HG03095 (cell line): ENCODE measurements at regions not wholly inside any gene's neighbourhood (a gene's known extent, or its start where the extent isn't known, plus 50 kb on each side); places are given as distances from the start of the nearest gene placed in this dataset.

Experiments used
- ATAC-seq: cut with Tn5 transposase; IDR thresholded peaks from one replicate; pipeline ENCODE4 v1.9.1; 2021; ENCODE audit warnings: moderate library complexity; ENCODE audit not compliant: unreplicated experiment

GRCh38 chr4:135325264-135325663, 1123.7 kb upstream of the PABPC4L start:
- no peak for ATAC-seq

- ATAC-seq = no peak
Observed at GRCh38 chr4:135319685-135320084, 1118.1 kb upstream of the PABPC4L start.

- no peak for ATAC-seq
Observed at GRCh38 chr4:135316266-135316779, 1114.7 kb upstream of the PABPC4L start.

GRCh38 chr4:135290136-135290535, 1088.5 kb upstream of the PABPC4L start:
- ATAC-seq = no peak

DNA sequence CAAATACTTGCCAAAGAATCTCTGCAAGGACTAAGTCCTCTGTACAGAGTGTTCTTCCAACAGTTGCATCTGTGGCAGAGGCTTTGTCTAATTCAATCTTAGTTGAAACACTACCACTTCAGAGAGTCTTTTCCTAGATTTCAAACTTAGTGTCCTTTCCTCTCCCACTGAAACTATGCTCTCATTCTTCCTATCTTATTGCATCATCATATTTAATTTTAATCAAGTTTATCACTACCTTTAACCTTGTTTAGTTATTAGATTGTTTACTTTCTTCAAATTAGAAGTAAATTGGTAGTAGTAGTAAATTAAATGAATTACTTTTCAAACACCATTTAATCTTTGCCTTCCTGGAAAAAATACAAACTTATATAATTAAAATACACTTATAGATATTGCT, 1082.3 kb upstream of the PABPC4L start:
- ATAC-seq = no peak

- ATAC-seq = no peak
Observed at GRCh38 chr4:135282676-135283075, 1081.1 kb upstream of the PABPC4L start.

GRCh38 chr4:135281230-135281629, 1079.6 kb upstream of the PABPC4L start:
- no peak for ATAC-seq

DNA sequence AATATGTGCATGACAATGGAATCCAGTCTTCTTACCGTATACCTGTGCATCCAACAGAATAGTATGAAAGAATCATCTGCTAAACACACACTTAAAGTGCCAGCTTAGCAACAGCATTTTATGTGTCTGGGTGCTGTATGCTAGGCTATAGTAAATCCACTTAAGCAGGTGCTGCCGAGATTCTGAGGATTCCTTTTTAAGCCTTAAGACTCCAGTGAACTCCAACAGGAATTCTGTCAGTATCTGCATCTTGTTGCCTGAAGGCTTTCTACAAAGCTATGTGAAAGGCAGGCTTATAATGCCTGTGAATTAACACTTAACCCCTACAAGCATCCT, 1076.4 kb upstream of the PABPC4L start:
- no peak for ATAC-seq

- ATAC-seq = no peak
Observed at GRCh38 chr4:135277068-135277979, 1075.7 kb upstream of the PABPC4L start.

DNA sequence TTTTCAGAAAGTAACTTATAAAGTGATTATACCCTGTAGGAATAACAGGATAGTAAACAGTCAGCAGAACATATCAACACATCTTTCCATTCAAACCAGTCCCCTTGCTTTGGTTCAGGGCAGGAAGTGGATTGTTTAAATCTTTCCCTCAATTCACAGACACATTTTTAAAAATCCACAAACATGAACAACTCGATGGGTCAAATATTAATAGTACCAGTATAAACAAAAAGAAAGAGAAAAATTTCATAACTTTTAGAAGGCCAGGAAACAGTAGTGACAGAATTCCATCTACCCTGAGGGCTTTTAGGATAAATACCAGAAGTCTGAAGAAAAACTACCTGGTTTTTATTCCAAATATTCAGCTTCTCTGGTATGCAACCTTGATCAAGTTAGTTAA, 1072.8 kb upstream of the PABPC4L start:
- no peak for ATAC-seq

GRCh38 chr4:135269125-135269890, 1067.7 kb upstream of the PABPC4L start:
- ATAC-seq = peak; percentile 84

GRCh38 chr4:135268369-135268768, 1066.8 kb upstream of the PABPC4L start:
- no peak for ATAC-seq

DNA sequence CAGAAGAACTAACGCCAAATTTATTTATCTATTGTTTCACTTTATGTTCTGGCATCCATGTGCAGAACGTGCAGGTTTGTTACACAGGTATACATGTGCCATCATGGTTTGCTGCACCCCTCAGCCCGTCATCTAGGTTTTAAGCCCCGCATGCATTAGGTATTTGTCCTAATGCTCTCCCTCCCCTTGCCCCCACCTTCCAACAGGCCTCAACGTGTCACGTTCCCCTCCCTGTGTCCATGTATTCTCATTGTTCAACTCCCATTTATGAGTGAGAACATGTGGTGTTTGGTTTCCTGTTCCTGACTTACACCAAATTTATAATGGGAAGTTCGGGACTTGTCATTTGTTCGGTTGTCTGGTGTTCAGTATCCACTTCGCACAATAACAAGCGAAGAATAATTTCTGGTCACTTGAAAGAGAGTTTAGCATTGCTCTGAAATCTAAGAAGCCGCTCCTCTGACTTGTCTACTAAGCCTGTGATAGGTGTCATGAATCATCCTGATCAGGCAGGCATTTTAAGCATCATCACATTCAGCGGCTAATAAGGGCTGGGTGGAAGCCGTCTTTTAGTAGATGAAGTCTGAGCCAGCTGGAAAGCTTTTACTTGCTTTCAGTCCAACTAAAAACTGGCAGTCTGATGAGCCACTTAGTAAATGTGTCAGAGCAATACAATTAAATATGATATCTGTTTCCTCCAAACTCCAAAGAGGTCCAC, 1065.7 kb upstream of the PABPC4L start:
- ATAC-seq = no peak

DNA sequence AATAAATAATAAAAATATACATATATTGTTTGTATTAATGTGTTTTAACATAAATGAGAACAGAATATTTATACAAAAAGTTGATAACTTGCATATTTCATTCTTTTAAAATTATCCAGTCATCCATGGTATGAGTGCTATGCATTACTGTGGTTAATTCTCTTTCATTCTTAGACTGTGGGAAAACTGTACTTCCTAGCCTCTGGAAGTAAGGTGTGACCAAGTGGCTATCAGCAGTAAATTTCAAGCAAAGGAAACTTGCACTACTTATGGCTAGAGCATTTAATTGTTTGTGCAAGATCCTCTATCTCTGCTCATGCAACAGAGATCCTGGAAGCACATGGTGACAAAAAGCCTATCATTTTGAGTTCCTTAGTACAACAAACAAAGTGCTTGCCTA, 1054.5 kb upstream of the PABPC4L start:
- no peak for ATAC-seq

- no peak for ATAC-seq
Observed at GRCh38 chr4:135250040-135250439, 1048.5 kb upstream of the PABPC4L start.

DNA sequence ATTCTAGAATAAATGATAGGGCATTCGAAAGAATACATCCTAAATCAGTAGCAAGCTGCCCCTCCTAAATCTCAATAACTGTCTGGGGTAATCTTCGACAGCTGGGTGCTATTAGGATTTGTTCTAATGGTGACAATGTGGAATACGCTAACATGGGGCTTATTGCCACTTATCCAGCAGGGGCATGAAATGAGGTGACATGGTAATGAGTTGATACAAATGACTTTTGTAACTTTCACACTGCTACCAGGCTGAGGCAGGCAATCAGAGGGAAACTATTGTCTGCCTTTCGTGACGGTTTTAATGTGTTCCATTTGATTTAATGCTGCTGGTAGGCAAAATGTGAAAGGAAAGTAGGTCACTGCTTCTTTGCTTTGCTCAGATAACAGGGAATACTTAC, 1047.4 kb upstream of the PABPC4L start:
- no peak for ATAC-seq

DNA sequence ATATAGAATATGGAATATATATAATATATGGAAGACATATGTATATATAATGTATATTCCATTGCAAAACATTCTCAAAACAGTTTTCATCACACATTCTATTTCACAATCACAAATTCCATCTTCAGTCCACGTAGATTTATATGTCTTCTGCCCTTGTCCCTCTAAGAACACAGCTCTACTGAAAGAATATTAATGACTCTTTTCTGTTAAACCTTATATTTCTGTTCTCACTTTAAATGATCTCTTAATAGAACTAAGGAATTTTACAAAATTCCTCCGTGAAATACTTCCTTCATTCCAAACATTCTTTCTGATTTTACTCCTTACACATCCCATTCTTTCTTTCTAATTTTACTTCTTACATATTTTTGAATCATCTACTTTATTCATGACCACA, 1043.1 kb upstream of the PABPC4L start:
- ATAC-seq = no peak

GRCh38 chr4:135244056-135244455, 1042.5 kb upstream of the PABPC4L start:
- ATAC-seq = no peak

GRCh38 chr4:135240796-135241195, 1039.2 kb upstream of the PABPC4L start:
- no peak for ATAC-seq

- ATAC-seq = no peak
Observed at GRCh38 chr4:135239964-135240363, 1038.4 kb upstream of the PABPC4L start.

DNA sequence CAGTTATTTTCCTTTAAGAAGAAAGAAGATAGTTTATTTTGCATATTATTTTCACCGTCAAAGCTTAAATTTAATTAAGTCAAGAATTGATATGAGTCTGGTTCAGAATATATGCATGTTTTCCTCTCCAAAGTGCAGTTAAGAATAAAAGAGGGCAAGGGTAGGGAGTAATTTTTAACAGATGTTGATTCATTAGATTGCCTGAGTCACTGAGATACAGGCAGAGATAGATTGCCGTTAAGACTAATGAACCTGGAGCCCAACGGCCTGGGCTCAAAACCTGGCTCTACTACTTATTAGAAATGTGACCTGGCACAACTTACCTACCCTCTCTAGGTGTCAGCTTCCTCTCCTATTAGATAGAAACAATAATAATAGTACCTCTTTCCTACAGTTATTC, 1037.4 kb upstream of the PABPC4L start:
- ATAC-seq = no peak
